Keratinocyte (primary cell): ENCODE measurements at regions not wholly inside any gene's neighbourhood (a gene's known extent, or its start where the extent isn't known, plus 50 kb on each side); places are given as distances from the start of the nearest gene placed in this dataset.

ENCODE experiments used
- EZH2 ChIP-seq: IDR thresholded peaks from one replicate; pipeline ENCODE4 v1.6.1; 2012; ENCODE audit warnings: inconsistent platforms, mild to moderate bottlenecking, low read length, moderate library complexity
- TF ChIP-seq, protein P1 (sequence below), 3 experiments: IDR thresholded peaks in 1 of 3; conservative IDR thresholded peaks in 1 of 3; optimal IDR thresholded peaks in 1 of 3; 2 replicates in 2 of 3; 3 replicates in 1 of 3; pipeline versions ENCODE3 to v1.5.1; 2011; ENCODE audit warnings: low read length in 3 of 3, mild to moderate bottlenecking in 3 of 3, moderate library complexity in 2 of 3, control low read depth in 1 of 3, inconsistent platforms in 1 of 3; ENCODE audit not compliant: insufficient read depth in 2 of 3; ENCODE audit errors: extremely low read depth in 1 of 3

DNA sequence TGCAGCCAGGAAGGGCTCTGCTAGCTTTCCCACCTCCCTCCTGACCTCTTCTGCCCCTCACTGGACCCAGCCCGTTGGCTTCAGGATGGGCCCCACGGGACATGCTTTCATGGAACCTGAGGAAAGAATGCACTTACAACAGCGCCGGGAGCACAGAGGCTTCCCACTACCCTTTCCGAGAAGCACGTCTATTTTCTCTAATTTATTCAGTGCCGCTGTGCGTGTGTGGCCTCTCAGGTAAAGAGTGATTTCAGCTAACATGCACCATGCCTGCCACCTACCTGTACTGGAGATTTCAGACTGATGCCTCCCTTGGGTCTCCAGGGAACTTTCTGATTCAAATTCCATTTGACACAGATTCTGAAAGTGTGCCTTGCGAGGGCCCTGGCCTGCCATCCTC, 140.1 kb downstream of the CYLD start:
- TF ChIP-seq, protein P1, sequence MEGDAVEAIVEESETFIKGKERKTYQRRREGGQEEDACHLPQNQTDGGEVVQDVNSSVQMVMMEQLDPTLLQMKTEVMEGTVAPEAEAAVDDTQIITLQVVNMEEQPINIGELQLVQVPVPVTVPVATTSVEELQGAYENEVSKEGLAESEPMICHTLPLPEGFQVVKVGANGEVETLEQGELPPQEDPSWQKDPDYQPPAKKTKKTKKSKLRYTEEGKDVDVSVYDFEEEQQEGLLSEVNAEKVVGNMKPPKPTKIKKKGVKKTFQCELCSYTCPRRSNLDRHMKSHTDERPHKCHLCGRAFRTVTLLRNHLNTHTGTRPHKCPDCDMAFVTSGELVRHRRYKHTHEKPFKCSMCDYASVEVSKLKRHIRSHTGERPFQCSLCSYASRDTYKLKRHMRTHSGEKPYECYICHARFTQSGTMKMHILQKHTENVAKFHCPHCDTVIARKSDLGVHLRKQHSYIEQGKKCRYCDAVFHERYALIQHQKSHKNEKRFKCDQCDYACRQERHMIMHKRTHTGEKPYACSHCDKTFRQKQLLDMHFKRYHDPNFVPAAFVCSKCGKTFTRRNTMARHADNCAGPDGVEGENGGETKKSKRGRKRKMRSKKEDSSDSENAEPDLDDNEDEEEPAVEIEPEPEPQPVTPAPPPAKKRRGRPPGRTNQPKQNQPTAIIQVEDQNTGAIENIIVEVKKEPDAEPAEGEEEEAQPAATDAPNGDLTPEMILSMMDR (optimal IDR thresholded peaks at IDR 0.05 in 1 of 3, IDR thresholded peaks at IDR 0.05 in 1 of 3, conservative IDR thresholded peaks at IDR 0.05 in 1 of 3; ENCODE audit: extremely low read depth in 1 of 3, insufficient read depth in 2 of 3, low read length in 3 of 3) = no peak
- TF ChIP-seq EZH2 = no peak
